ENCODE measurements at regions not wholly inside any gene's neighbourhood (a gene's known extent, or its start where the extent isn't known, plus 50 kb on each side); places are given as distances from the start of the nearest gene placed in this dataset.

DNA sequence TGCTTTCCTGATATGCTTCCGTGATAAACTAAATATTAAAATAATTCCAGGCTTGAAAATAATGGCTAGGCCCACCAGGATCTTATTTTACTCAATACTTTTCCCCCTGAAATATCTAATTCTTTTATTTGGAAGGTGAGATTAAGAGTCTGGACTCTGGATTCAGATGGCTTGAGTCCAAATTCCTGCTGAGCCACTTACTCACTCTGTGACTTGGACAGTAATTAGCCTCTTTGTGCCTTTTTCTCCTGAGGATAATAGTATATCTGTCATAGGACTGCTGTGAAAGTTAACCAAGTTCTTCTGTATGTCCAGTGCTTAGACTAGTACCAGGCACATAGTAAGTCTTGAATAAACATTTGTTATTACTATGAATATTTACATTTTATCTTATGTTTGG, 127.3 kb upstream of the ERBB4 start:
- no peaks in the 10 kb centered on the region for H3K36me3 ChIP-seq (ENCODE audit: insufficient read depth, low read length)
- no peak overlapping the region for H3K9ac ChIP-seq (ENCODE audit: low read depth, low read length)
- H3K27me3 ChIP-seq (ENCODE audit: insufficient read depth, low read length): no peaks in the 10 kb centered on the region
- H3K9me3 ChIP-seq (ENCODE audit: insufficient read depth, low read depth, low read length): no peaks in the 10 kb centered on the region
- H3K4me1 ChIP-seq (ENCODE audit: insufficient read depth, low read length): no peaks in the 10 kb centered on the region
- WGBS: no CpG with 5 or more reads among the region's 1 CpG
- H3K4me3 ChIP-seq (ENCODE audit: low read length): no peak overlapping the region
- no peak overlapping the region for H3K27ac ChIP-seq (ENCODE audit: low read depth, low read length)

GRCh38 chr2:212659441-212659840, 120.8 kb upstream of the ERBB4 start:
- Histone ChIP-seq H3K4me1 (ENCODE audit: insufficient read depth, low read length) (no peaks in the 10 kb centered on the region), H3K9ac (ENCODE audit: low read depth, low read length) (no peak overlapping the region), H3K4me3 (ENCODE audit: low read length) (no peak overlapping the region), H3K27me3 (ENCODE audit: insufficient read depth, low read length) (no peaks in the 10 kb centered on the region), H3K27ac (ENCODE audit: low read depth, low read length) (no peak overlapping the region), H3K9me3 (ENCODE audit: insufficient read depth, low read depth, low read length) (no peaks in the 10 kb centered on the region), H3K36me3 (ENCODE audit: insufficient read depth, low read length) (no peaks in the 10 kb centered on the region)
- 72% methylated on average over 3 of the region's 3 CpGs for WGBS

DNA sequence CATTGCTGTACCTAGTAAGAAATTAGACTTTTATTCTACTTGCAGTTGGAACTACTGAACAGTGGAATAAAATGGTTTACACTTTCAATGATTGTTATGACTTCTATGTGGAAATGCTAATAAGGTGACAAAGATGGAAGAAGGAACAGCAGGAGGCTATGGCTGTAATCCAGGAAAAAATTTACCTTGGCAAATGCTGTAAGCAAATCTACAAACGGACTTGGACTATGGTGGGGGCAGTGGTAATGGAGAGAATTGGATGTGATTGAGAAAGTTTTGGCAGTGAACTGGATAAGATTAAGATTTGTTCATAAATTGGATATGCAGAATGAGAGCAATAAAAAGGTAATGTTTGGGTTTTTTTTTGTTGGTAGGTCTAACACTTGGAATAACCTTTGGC, 111.0 kb upstream of the ERBB4 start:
- no peak overlapping the region for H3K9ac ChIP-seq (ENCODE audit: low read depth, low read length)
- no peak overlapping the region for H3K4me3 ChIP-seq (ENCODE audit: low read length)
- peaks cover 4% of the 10 kb centered on the region; the same call in 1 of the 2 replicates for H3K4me1 ChIP-seq (ENCODE audit: insufficient read depth, low read length)
- no peak overlapping the region for H3K27ac ChIP-seq (ENCODE audit: low read depth, low read length)
- H3K27me3 ChIP-seq (ENCODE audit: insufficient read depth, low read length): no peaks in the 10 kb centered on the region
- no peaks in the 10 kb centered on the region for H3K9me3 ChIP-seq (ENCODE audit: insufficient read depth, low read depth, low read length)
- 93% methylated on average over 1 of the region's 1 CpG for WGBS
- no peaks in the 10 kb centered on the region for H3K36me3 ChIP-seq (ENCODE audit: insufficient read depth, low read length)

DNA sequence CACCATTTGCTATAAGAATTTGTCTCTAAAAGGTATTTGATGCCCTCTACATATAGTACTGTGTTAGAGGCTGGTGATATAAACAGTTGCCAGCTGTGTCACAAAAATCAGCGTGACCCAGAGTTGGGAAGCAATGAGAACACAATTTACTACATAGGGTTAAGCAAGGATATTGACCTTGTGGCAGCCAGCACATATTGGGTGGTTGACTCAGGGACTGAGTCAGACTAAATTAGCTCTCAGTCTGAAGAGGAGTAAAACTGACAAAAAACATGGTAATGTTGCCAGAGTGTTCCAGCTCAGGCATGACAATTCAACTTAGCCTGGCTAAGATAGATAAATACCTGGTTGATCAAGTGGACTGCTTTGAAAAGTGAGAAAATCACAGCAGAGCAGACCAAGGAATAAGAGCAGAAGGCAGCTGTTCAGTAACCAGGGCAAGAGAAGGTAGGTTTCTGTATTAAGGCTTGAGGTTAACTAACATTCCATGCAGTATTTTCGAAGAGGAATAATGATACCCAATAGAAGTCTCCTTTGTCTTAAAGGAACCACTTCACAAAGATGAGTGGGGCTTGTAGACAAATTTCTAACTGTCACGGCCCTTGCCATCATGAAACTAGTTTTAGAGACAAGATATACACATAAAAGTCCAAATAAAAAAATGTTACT, 108.2 kb upstream of the ERBB4 start:
- Histone ChIP-seq H3K9ac (ENCODE audit: low read depth, low read length) (no peak overlapping the region), H3K27ac (ENCODE audit: low read depth, low read length) (no peak overlapping the region), H3K4me3 (ENCODE audit: low read length) (no peak overlapping the region), H3K27me3 (ENCODE audit: insufficient read depth, low read length) (no peaks in the 10 kb centered on the region), H3K9me3 (ENCODE audit: insufficient read depth, low read depth, low read length) (no peaks in the 10 kb centered on the region), H3K36me3 (ENCODE audit: insufficient read depth, low read length) (no peaks in the 10 kb centered on the region), H3K4me1 (ENCODE audit: insufficient read depth, low read length) (peaks cover 8% of the 10 kb centered on the region; the same call in 1 of the 2 replicates)
- WGBS: 87% methylated on average over 3 of the region's 3 CpGs

DNA sequence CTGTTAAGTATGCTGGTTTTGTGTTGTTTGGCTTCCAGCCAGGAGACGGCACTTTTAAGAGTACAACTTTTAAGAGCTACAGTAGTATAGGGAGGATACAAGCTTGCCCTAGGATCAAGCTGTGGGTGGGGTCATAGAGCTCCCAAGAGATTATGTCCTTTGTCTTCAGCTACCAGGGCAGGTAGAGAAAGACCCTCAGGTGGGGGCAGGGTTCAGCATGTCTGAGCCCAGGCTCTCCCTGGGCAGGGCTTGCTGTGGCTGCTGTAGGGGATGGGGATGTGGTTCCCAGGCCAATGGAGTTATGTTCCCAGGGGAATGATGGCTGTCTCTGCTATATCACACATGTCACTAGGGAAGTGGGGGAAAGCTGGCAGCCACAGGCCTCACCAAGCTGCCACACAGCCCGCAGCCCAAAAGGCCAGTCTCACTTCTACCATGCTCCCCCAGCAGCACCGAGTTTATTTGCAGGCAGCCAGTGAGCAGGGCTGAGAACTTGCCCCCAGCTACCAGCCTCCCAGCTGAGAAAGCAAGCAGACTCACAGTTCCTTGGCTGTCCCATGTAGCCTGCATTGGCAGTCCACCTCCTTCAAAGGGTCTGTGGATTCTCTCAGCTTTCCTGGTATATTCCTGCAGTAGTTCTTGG, 105.7 kb upstream of the ERBB4 start:
- H3K9ac ChIP-seq (ENCODE audit: low read depth, low read length): no peak overlapping the region
- WGBS: 81% methylated on average over 3 of the region's 3 CpGs
- H3K4me3 ChIP-seq (ENCODE audit: low read length): no peak overlapping the region
- H3K9me3 ChIP-seq (ENCODE audit: insufficient read depth, low read depth, low read length): no peaks in the 10 kb centered on the region
- H3K27me3 ChIP-seq (ENCODE audit: insufficient read depth, low read length): no peaks in the 10 kb centered on the region
- peaks cover 8% of the 10 kb centered on the region; the same call in 1 of the 2 replicates for H3K4me1 ChIP-seq (ENCODE audit: insufficient read depth, low read length)
- H3K27ac ChIP-seq (ENCODE audit: low read depth, low read length): no peak overlapping the region
- H3K36me3 ChIP-seq (ENCODE audit: insufficient read depth, low read length): no peaks in the 10 kb centered on the region

GRCh38 chr2:212640428-212640827, 101.8 kb upstream of the ERBB4 start:
- Histone ChIP-seq H3K36me3 (ENCODE audit: insufficient read depth, low read length) (no peaks in the 10 kb centered on the region), H3K27me3 (ENCODE audit: insufficient read depth, low read length) (no peaks in the 10 kb centered on the region), H3K4me1 (ENCODE audit: insufficient read depth, low read length) (0 out of 2 replicates have a peak, but pooled peaks cover 8% of the 10 kb centered on the region), H3K4me3 (ENCODE audit: low read length) (no peak overlapping the region), H3K9me3 (ENCODE audit: insufficient read depth, low read depth, low read length) (no peaks in the 10 kb centered on the region), H3K27ac (ENCODE audit: low read depth, low read length) (no peak overlapping the region), H3K9ac (ENCODE audit: low read depth, low read length) (no peak overlapping the region)
- no CpG with 5 or more reads among the region's 1 CpG for WGBS

- H3K9ac ChIP-seq (ENCODE audit: low read depth, low read length): no peak overlapping the region
- no peak overlapping the region for H3K27ac ChIP-seq (ENCODE audit: low read depth, low read length)
- 100% methylated on average over 1 of the region's 2 CpGs for WGBS
Measured at GRCh38 chr2:212638694-212639093, 100.1 kb upstream of the ERBB4 start.

DNA sequence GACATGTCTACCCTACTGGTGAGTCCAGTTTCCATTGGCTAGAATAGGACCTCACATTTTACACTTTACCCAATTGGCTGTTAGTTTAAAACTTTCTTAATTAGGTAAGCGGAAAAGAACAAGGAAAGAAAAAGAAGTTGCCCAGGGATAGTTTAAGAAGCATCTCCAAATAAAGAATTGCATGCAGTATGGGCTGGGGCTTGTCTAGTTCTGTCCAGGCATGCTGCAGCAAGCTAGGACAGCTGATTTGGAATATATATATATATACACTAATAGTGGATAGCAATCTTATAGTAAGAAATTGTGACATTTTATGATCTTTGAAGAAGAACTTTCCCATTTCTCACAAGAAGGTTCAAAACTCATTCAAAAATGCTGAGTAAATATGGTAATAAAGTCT, 90.0 kb upstream of the ERBB4 start:
- no peak overlapping the region for H3K27ac ChIP-seq (ENCODE audit: low read depth, low read length)
- no peak overlapping the region for H3K4me3 ChIP-seq (ENCODE audit: low read length)
- no peaks in the 10 kb centered on the region for H3K4me1 ChIP-seq (ENCODE audit: insufficient read depth, low read length)
- no peaks in the 10 kb centered on the region for H3K27me3 ChIP-seq (ENCODE audit: insufficient read depth, low read length)
- H3K36me3 ChIP-seq (ENCODE audit: insufficient read depth, low read length): no peaks in the 10 kb centered on the region
- no peaks in the 10 kb centered on the region for H3K9me3 ChIP-seq (ENCODE audit: insufficient read depth, low read depth, low read length)
- 100% methylated on average over 1 of the region's 1 CpG for whole genome bisulfite sequencing
- H3K9ac ChIP-seq (ENCODE audit: low read depth, low read length): no peak overlapping the region

More at GRCh38 chr2:212638694-212639093, 100.1 kb upstream of the ERBB4 start:
- Histone ChIP-seq H3K4me3 (ENCODE audit: low read length) (no peak overlapping the region), H3K27me3 (ENCODE audit: insufficient read depth, low read length) (no peaks in the 10 kb centered on the region), H3K4me1 (ENCODE audit: insufficient read depth, low read length) (no peaks in the 10 kb centered on the region), H3K9me3 (ENCODE audit: insufficient read depth, low read depth, low read length) (no peaks in the 10 kb centered on the region), H3K36me3 (ENCODE audit: insufficient read depth, low read length) (no peaks in the 10 kb centered on the region)

- Histone ChIP-seq H3K4me3 (ENCODE audit: low read length) (no peak overlapping the region), H3K36me3 (ENCODE audit: insufficient read depth, low read length) (no peaks in the 10 kb centered on the region), H3K9ac (ENCODE audit: low read depth, low read length) (no peak overlapping the region), H3K27me3 (ENCODE audit: insufficient read depth, low read length) (no peaks in the 10 kb centered on the region), H3K4me1 (ENCODE audit: insufficient read depth, low read length) (no peaks in the 10 kb centered on the region), H3K27ac (ENCODE audit: low read depth, low read length) (no peak overlapping the region), H3K9me3 (ENCODE audit: insufficient read depth, low read depth, low read length) (no peaks in the 10 kb centered on the region)
- 99% methylated on average over 5 of the region's 5 CpGs for WGBS
Measured at GRCh38 chr2:212626371-212626918, 87.8 kb upstream of the ERBB4 start.

- H3K9ac ChIP-seq (ENCODE audit: low read depth, low read length): no peak overlapping the region
- no peak overlapping the region for H3K4me3 ChIP-seq (ENCODE audit: low read length)
- H3K36me3 ChIP-seq (ENCODE audit: insufficient read depth, low read length): no peaks in the 10 kb centered on the region
- 84% methylated on average over 1 of the region's 1 CpG for WGBS
- no peak overlapping the region for H3K27ac ChIP-seq (ENCODE audit: low read depth, low read length)
- no peaks in the 10 kb centered on the region for H3K27me3 ChIP-seq (ENCODE audit: insufficient read depth, low read length)
- no peaks in the 10 kb centered on the region for H3K4me1 ChIP-seq (ENCODE audit: insufficient read depth, low read length)
- no peaks in the 10 kb centered on the region for H3K9me3 ChIP-seq (ENCODE audit: insufficient read depth, low read depth, low read length)
Measured at GRCh38 chr2:212619954-212620353, 81.4 kb upstream of the ERBB4 start.

DNA sequence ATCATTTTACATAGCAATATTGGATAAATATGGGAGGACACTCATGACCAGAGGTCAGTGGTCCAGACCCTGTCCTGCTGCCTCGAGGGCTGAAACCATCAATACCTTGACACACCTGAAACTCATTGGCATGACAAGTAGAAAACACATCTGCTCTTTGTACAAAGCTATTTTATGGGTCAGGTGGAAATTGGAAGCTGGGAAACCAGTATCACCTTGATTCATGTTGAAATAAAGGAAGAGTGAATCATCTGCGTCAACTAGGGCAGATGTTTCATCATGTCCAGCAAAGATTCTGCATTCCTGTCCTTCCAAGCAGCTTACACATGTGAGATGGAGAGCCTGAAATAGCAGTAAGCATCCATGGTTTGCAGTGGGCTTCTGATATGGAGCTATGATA, 80.0 kb upstream of the ERBB4 start:
- H3K9ac ChIP-seq (ENCODE audit: low read depth, low read length): no peak overlapping the region
- WGBS: 97% methylated on average over 2 of the region's 2 CpGs

More for the DNA sequence above, 80.0 kb upstream of the ERBB4 start:
- H3K4me3 ChIP-seq (ENCODE audit: low read length): no peak overlapping the region
- H3K4me1 ChIP-seq (ENCODE audit: insufficient read depth, low read length): no peaks in the 10 kb centered on the region
- no peaks in the 10 kb centered on the region for H3K9me3 ChIP-seq (ENCODE audit: insufficient read depth, low read depth, low read length)
- no peaks in the 10 kb centered on the region for H3K36me3 ChIP-seq (ENCODE audit: insufficient read depth, low read length)
- no peaks in the 10 kb centered on the region for H3K27me3 ChIP-seq (ENCODE audit: insufficient read depth, low read length)
- no peak overlapping the region for H3K27ac ChIP-seq (ENCODE audit: low read depth, low read length)
